NOMO-1 (cell line): ENCODE measurements at regions not wholly inside any gene's neighbourhood (a gene's known extent, or its start where the extent isn't known, plus 50 kb on each side); places are given as distances from the start of the nearest gene placed in this dataset.

Experiments
- DNase-seq, 2 experiments: peaks; one replicate each; lab custom pipeline; 2025; ENCODE audit not compliant: unreplicated experiment in 2 of 2; lab: John Stamatoyannopoulos, UW

- DNase-seq: no peak
These were observed 420.3 kb downstream of the FAT4 start for GRCh38 chr4:125735102-125735501.

- DNase-seq: no peak
These were observed 421.3 kb downstream of the FAT4 start for GRCh38 chr4:125736057-125736456.

GRCh38 chr4:125739760-125740159, 425.0 kb downstream of the FAT4 start:
- no peak for DNase-seq

GRCh38 chr4:125741825-125742452, 427.2 kb downstream of the FAT4 start:
- no peak for DNase-seq

- no peak for DNase-seq
These were observed 430.2 kb downstream of the FAT4 start for GRCh38 chr4:125744891-125745364.

GRCh38 chr4:125749354-125749753, 434.6 kb downstream of the FAT4 start:
- no peak for DNase-seq

- DNase-seq: no peak
These were observed 435.6 kb downstream of the FAT4 start for GRCh38 chr4:125750399-125750798.

- no peak for DNase-seq
These were observed 436.2 kb downstream of the FAT4 start for GRCh38 chr4:125750828-125751466.

- no peak for DNase-seq
These were observed 443.7 kb downstream of the FAT4 start for GRCh38 chr4:125758438-125758837.

- no peak for DNase-seq
These were observed 445.6 kb downstream of the FAT4 start for GRCh38 chr4:125760201-125760819.

GRCh38 chr4:125760956-125761355, 446.2 kb downstream of the FAT4 start:
- DNase-seq: no peak

GRCh38 chr4:125762537-125762936, 447.8 kb downstream of the FAT4 start:
- DNase-seq: no peak

- no peak for DNase-seq
These were observed 451.2 kb downstream of the FAT4 start for GRCh38 chr4:125765941-125766340.

GRCh38 chr4:125770814-125771398, 456.2 kb downstream of the FAT4 start:
- no peak for DNase-seq

GRCh38 chr4:125772680-125773079, 457.9 kb downstream of the FAT4 start:
- DNase-seq: no peak

- DNase-seq: no peak
These were observed 458.7 kb downstream of the FAT4 start for GRCh38 chr4:125773502-125773901.

- DNase-seq: no peak
These were observed 459.2 kb downstream of the FAT4 start for GRCh38 chr4:125773931-125774330.

- no peak for DNase-seq
These were observed 461.4 kb downstream of the FAT4 start for GRCh38 chr4:125776146-125776545.

GRCh38 chr4:125780164-125780563, 465.4 kb downstream of the FAT4 start:
- no peak for DNase-seq

- DNase-seq: no peak
These were observed 466.0 kb downstream of the FAT4 start for GRCh38 chr4:125780747-125781146.

- DNase-seq: no peak
These were observed 466.9 kb downstream of the FAT4 start for GRCh38 chr4:125781651-125782050.

- DNase-seq: no peak
These were observed 470.0 kb downstream of the FAT4 start for GRCh38 chr4:125784741-125785140.
